HFF-Myc (cell line): ENCODE measurements at regions not wholly inside any gene's neighbourhood (a gene's known extent, or its start where the extent isn't known, plus 50 kb on each side); places are given as distances from the start of the nearest gene placed in this dataset.

Experiments
- DNase-seq: peaks from one replicate; pipeline ENCODE4 v3.0.0-alpha.2; 2011; ENCODE audit warnings: low read depth; ENCODE audit errors: extremely low read depth
- H3K4me3 ChIP-seq: replicated peaks from 2 replicates; pipeline ENCODE4 v1.5.1; 2011; ENCODE audit warnings: low read depth, mild to moderate bottlenecking, control low read depth, low read length
- TF ChIP-seq, protein P1 (sequence below): IDR thresholded peaks from 2 replicates; pipeline ENCODE4 v1.5.1; 2012; ENCODE audit warnings: mild to moderate bottlenecking, low read depth, low read length, control low read depth; ENCODE audit errors: missing control alignments

DNA sequence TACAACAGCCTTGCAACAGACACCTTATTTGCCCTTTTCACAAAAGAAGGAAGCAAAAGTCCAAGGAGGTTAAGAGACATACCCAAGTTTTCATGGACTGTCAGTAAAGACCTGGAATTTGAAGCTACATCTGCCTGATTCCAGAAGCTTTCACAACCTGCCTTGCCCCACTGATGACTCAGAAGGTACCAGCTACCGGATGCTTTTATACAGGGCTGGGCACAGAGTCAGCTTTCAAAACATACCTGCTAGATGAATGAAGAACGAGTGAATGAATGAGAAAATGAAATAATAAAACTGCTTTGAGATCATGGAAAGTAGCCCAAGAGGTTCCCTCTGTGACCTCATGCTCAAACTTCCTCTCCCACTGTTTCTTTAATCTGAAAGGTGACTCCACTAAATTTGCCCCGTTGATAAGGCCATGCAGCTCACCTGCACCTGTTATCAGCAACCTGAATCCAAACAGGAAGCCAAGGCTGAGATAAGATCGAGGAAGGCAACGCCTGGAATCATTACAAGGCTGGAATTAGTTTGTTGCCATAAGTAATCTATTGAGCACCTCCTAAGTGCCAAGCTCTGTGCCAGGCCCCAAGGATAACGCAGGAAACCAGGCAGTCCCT, 151.5 kb downstream of the WDR11 start:
- TF ChIP-seq, protein P1, sequence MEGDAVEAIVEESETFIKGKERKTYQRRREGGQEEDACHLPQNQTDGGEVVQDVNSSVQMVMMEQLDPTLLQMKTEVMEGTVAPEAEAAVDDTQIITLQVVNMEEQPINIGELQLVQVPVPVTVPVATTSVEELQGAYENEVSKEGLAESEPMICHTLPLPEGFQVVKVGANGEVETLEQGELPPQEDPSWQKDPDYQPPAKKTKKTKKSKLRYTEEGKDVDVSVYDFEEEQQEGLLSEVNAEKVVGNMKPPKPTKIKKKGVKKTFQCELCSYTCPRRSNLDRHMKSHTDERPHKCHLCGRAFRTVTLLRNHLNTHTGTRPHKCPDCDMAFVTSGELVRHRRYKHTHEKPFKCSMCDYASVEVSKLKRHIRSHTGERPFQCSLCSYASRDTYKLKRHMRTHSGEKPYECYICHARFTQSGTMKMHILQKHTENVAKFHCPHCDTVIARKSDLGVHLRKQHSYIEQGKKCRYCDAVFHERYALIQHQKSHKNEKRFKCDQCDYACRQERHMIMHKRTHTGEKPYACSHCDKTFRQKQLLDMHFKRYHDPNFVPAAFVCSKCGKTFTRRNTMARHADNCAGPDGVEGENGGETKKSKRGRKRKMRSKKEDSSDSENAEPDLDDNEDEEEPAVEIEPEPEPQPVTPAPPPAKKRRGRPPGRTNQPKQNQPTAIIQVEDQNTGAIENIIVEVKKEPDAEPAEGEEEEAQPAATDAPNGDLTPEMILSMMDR, result no peak
- no peak for DNase-seq
- H3K4me3 ChIP-seq, result no peak overlapping the region

- TF ChIP-seq, protein P1, result no peak
- no peak overlapping the region for H3K4me3 ChIP-seq
- no peak for DNase-seq
Observed at GRCh38 chr10:121005948-121006587, 154.9 kb downstream of the WDR11 start.

GRCh38 chr10:121007264-121007663, 156.1 kb downstream of the WDR11 start:
- TF ChIP-seq, protein P1, result no peak
- DNase-seq, result no peak
- H3K4me3 ChIP-seq, result no peak overlapping the region

- TF ChIP-seq, protein P1, result no peak
- no peak for DNase-seq
- H3K4me3 ChIP-seq, result no peak overlapping the region
Observed at GRCh38 chr10:121015916-121016315, 164.8 kb downstream of the WDR11 start.

DNA sequence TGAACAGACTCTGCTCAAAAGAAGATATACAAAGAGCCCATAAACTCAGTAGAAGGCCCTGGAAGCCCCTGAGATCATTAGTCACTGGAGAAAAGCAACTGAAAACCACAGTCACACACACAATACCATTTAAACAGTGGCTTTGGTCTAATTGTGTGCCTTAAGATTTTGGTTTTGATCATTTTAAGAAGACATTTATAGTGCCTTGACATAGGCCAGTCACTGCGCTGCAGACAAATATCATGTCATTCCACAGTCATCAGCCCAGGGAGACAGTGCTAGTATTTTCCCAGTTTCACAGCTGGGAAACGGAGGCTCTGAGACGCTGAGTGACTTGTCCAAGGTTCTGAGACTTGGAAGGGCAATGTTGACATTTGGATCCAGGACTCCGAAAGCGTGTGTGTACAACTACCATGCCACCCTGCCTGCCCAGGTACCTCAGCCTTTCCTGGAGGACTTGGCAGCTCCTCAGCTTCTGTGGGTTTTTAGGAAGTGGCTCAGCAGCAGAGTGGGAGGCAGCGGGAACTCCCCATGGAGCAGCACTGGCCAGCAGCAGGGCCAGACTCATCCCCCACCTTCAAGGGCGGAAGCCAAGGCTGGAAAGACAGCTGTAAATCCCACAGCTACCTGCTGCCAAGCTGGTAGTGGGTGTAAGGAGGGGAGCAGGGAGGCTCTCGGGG, 173.9 kb downstream of the WDR11 start:
- no peak for DNase-seq

GRCh38 chr10:121025731-121026130, 174.6 kb downstream of the WDR11 start:
- TF ChIP-seq, protein P1, result no peak
- no peak for DNase-seq

More for the DNA sequence above, 173.9 kb downstream of the WDR11 start:
- TF ChIP-seq, protein P1, result no peak
- H3K4me3 ChIP-seq, result no peak overlapping the region

More at GRCh38 chr10:121025731-121026130, 174.6 kb downstream of the WDR11 start:
- no peak overlapping the region for H3K4me3 ChIP-seq
